H9 (cell line): ENCODE measurements at regions not wholly inside any gene's neighbourhood (a gene's known extent, or its start where the extent isn't known, plus 50 kb on each side); places are given as distances from the start of the nearest gene placed in this dataset.

Source experiments
- DNase-seq: peaks from one replicate; pipeline ENCODE4 v3.0.0-alpha.2; 2017
- H2AFZ ChIP-seq: one replicate; pipeline ENCODE4 v1.6.1; 2013; ENCODE audit warnings: mild to moderate bottlenecking, low read length, control low read depth, moderate library complexity
- H2AK5ac ChIP-seq: 2 replicates; pipeline ENCODE4 v1.6.1; 2013; ENCODE audit warnings: low read length, control low read depth, mixed read lengths; ENCODE audit not compliant: insufficient read length
- H2BK120ac ChIP-seq: one replicate; pipeline ENCODE4 v1.6.1; 2013; ENCODE audit warnings: low read depth, mild to moderate bottlenecking, low read length, control low read depth, inconsistent platforms; ENCODE audit not compliant: poor library complexity, severe bottlenecking
- H2BK12ac ChIP-seq: 2 replicates; pipeline ENCODE4 v1.6.1; 2013; ENCODE audit warnings: low read length, control low read depth, mixed read lengths, low read depth; ENCODE audit not compliant: insufficient read length
- H2BK15ac ChIP-seq: 2 replicates; pipeline ENCODE4 v1.6.1; 2013; ENCODE audit warnings: low read depth, low read length, control low read depth
- H2BK20ac ChIP-seq: one replicate; pipeline ENCODE4 v1.6.1; 2013; ENCODE audit warnings: low read depth, mild to moderate bottlenecking, low read length, control low read depth, inconsistent platforms; ENCODE audit not compliant: poor library complexity, severe bottlenecking
- H2BK5ac ChIP-seq: 2 replicates; pipeline ENCODE4 v1.6.1; 2013; ENCODE audit warnings: low read length, control low read depth, mixed read lengths; ENCODE audit not compliant: insufficient read length
- H3K14ac ChIP-seq: 2 replicates; pipeline ENCODE4 v1.6.1; 2013; ENCODE audit warnings: low read length, control low read depth; ENCODE audit not compliant: insufficient read depth
- H3K18ac ChIP-seq: 2 replicates; pipeline ENCODE4 v1.6.1; 2013; ENCODE audit warnings: low read depth, mild to moderate bottlenecking, mixed read lengths, low read length, control low read depth; ENCODE audit not compliant: insufficient read length
- H3K23ac ChIP-seq: 2 replicates; pipeline ENCODE4 v1.6.1; 2013; ENCODE audit warnings: low read length, control low read depth, mixed read lengths, low read depth; ENCODE audit not compliant: insufficient read length
- H3K23me2 ChIP-seq: 2 replicates; pipeline ENCODE4 v1.6.1; 2013; ENCODE audit warnings: low read depth, mild to moderate bottlenecking, mixed read lengths, low read length, control low read depth; ENCODE audit not compliant: insufficient read length, poor library complexity, severe bottlenecking
- H3K27ac ChIP-seq: 2 replicates; pipeline ENCODE4 v1.5.1; 2013; ENCODE audit warnings: low read length, control low read depth, mixed read lengths, low read depth; ENCODE audit not compliant: insufficient read length
- H3K27me3 ChIP-seq: 2 replicates; pipeline ENCODE4 v1.6.1; 2013; ENCODE audit warnings: low read length, control low read depth, inconsistent platforms; ENCODE audit not compliant: insufficient read depth
- H3K4ac ChIP-seq: 2 replicates; pipeline ENCODE4 v1.6.1; 2013; ENCODE audit warnings: low read depth, mild to moderate bottlenecking, control low read depth, inconsistent platforms, low read length, moderate library complexity
- H3K4me1 ChIP-seq: 2 replicates; pipeline ENCODE4 v1.6.1; 2013; ENCODE audit warnings: low read length, control low read depth, inconsistent platforms; ENCODE audit not compliant: insufficient read depth
- H3K4me2 ChIP-seq: 2 replicates; pipeline ENCODE4 v1.6.1; 2013; ENCODE audit warnings: low read length, control low read depth, mixed read lengths; ENCODE audit not compliant: insufficient read length, insufficient read depth
- H3K56ac ChIP-seq: 2 replicates; pipeline ENCODE4 v1.6.1; 2013; ENCODE audit warnings: low read depth, mild to moderate bottlenecking, mixed read lengths, low read length, control low read depth; ENCODE audit not compliant: insufficient read length
- H3K79me1 ChIP-seq: 2 replicates; pipeline ENCODE4 v1.6.1; 2013; ENCODE audit warnings: low read depth, mild to moderate bottlenecking, moderate library complexity, low read length, control low read depth, inconsistent platforms; ENCODE audit not compliant: insufficient read depth, poor library complexity, severe bottlenecking
- H3K79me2 ChIP-seq: 2 replicates; pipeline ENCODE4 v1.6.1; 2013; ENCODE audit warnings: low read length, control low read depth, inconsistent platforms; ENCODE audit not compliant: insufficient read depth
- H3K9ac ChIP-seq: 2 replicates; pipeline ENCODE4 v1.6.1; 2013; ENCODE audit warnings: low read length, control low read depth, mixed read lengths; ENCODE audit not compliant: insufficient read length; ENCODE audit errors: extremely low read depth
- H3K9me3 ChIP-seq: one replicate; pipeline ENCODE4 v1.6.1; 2013; ENCODE audit warnings: low read depth, low read length, inconsistent platforms; ENCODE audit not compliant: control insufficient read depth
- H3T11ph ChIP-seq: one replicate; pipeline ENCODE4 v1.6.1; 2013; ENCODE audit warnings: mild to moderate bottlenecking, low read length, control low read depth, inconsistent platforms
- H4K20me1 ChIP-seq: one replicate; pipeline ENCODE4 v1.6.1; 2013; ENCODE audit not compliant: control insufficient read depth, insufficient read length, insufficient read depth
- H4K5ac ChIP-seq: 2 replicates; pipeline ENCODE4 v1.6.1; 2013; ENCODE audit warnings: low read depth, mild to moderate bottlenecking, mixed read lengths, low read length, control low read depth; ENCODE audit not compliant: insufficient read length
- H4K8ac ChIP-seq: replicated peaks from 2 replicates; pipeline ENCODE4 v1.6.1; 2013; ENCODE audit warnings: low read length, control low read depth, mixed read lengths, low read depth; ENCODE audit not compliant: insufficient read length
- H4K91ac ChIP-seq: 2 replicates; pipeline ENCODE4 v1.6.1; 2013; ENCODE audit warnings: low read depth, mild to moderate bottlenecking, moderate library complexity, mixed read lengths, low read length, control low read depth; ENCODE audit not compliant: insufficient read length
- H3K27ac Mint-ChIP-seq, 3 experiments: 2 replicates in 2 of 3; 3 replicates in 1 of 3; pipeline ENCODE4 v1.8.0; 2020 to 2021; ENCODE audit warnings: mixed read lengths in 3 of 3, mild to moderate bottlenecking in 1 of 3, moderate library complexity in 1 of 3
- H3K27me3 Mint-ChIP-seq: 2 replicates; pipeline ENCODE4 v1.8.0; 2021; ENCODE audit warnings: low read depth, mild to moderate bottlenecking, moderate library complexity, mixed read lengths
- H3K36me3 Mint-ChIP-seq, 3 experiments: 2 replicates in 2 of 3; 3 replicates in 1 of 3; pipeline ENCODE4 v1.8.0; 2020 to 2021; ENCODE audit warnings: low read depth in 3 of 3, mixed read lengths in 3 of 3; ENCODE audit not compliant: insufficient read depth in 1 of 3
- H3K4me1 Mint-ChIP-seq, 2 experiments: 2 replicates each; pipeline ENCODE4 v1.8.0; 2020; ENCODE audit warnings: mixed read lengths in 2 of 2
- H3K4me3 Mint-ChIP-seq, 2 experiments: 2 replicates in 1 of 2; 3 replicates in 1 of 2; pipeline ENCODE4 v1.8.0; 2020 to 2021; ENCODE audit warnings: mild to moderate bottlenecking in 2 of 2, mixed read lengths in 2 of 2, moderate library complexity in 1 of 2
- H3K9me3 Mint-ChIP-seq, 2 experiments: 2 replicates in 1 of 2; 3 replicates in 1 of 2; pipeline ENCODE4 v1.8.0; 2020; ENCODE audit warnings: mild to moderate bottlenecking in 2 of 2, mixed read lengths in 2 of 2, moderate library complexity in 1 of 2
- CTCF ChIP-seq: fragments of 200-600 bp; sonication (generic); conservative IDR thresholded peaks from 3 replicates; pipeline ENCODE4 v1.8.0; 2021; ENCODE audit warnings: antibody characterized with exemption, mild to moderate bottlenecking
- WGBS: extraction: QIAGEN DNeasy Blood & Tissue Kit; methylation state at CpG from one replicate; pipeline ENCODE4 v1.1.7; 2013; ENCODE audit warnings: missing lambda C conversion rate, low lambda C conversion rate, mixed read lengths; ENCODE audit not compliant: insufficient read length; ENCODE audit errors: extremely low coverage; 5-methylcytosine and 5-hydroxymethylcytosine counted together

- H2BK120ac ChIP-seq, result no peak overlapping the region
- H3K23me2 ChIP-seq, result no peaks in the 10 kb centered on the region
- H3K14ac ChIP-seq, result no peak overlapping the region
- H3K9me3 ChIP-seq, result no peaks in the 10 kb centered on the region
- no peak overlapping the region for H2BK12ac ChIP-seq
- H3K4me1 ChIP-seq, result no peaks in the 10 kb centered on the region
- no peak overlapping the region for H3T11ph ChIP-seq
- no peaks in the 10 kb centered on the region for H3K79me1 ChIP-seq
- H4K91ac ChIP-seq, result no peak overlapping the region
- Mint-ChIP-seq H3K4me3 (no peak overlapping the region), H3K27ac (peak overlapping the region in 1 of 3 experiments; percentile 24; a peak in 1 of 7 replicates), H3K27me3 (no peaks in the 10 kb centered on the region), H3K36me3 (no peaks in the 10 kb centered on the region), H3K9me3 (no peaks in the 10 kb centered on the region), H3K4me1 (peaks cover 14% of the 10 kb centered on the region in 2 experiments)
- no peak overlapping the region for H2AK5ac ChIP-seq
- DNase-seq, result peak; percentile 47
- no peaks in the 10 kb centered on the region for H3K79me2 ChIP-seq
- H3K23ac ChIP-seq, result no peak overlapping the region
- H4K8ac ChIP-seq, result no peak overlapping the region
- no peaks in the 10 kb centered on the region for H4K20me1 ChIP-seq
- no peak overlapping the region for H3K56ac ChIP-seq
- H3K27me3 ChIP-seq, result no peaks in the 10 kb centered on the region; the same call in 1 of the 2 replicates
- no peak overlapping the region for H2BK15ac ChIP-seq
- H3K27ac ChIP-seq, result no peak overlapping the region
- no peak for TF ChIP-seq CTCF
- H2AFZ ChIP-seq, result no peak overlapping the region
- H3K4me2 ChIP-seq, result no peak overlapping the region
- H3K4ac ChIP-seq, result no peak overlapping the region
- no CpG with 5 or more reads among the region's 8 CpGs for WGBS
- H2BK5ac ChIP-seq, result no peak overlapping the region
- H3K18ac ChIP-seq, result no peak overlapping the region
- H2BK20ac ChIP-seq, result no peak overlapping the region
- H4K5ac ChIP-seq, result no peak overlapping the region
- no peak overlapping the region for H3K9ac ChIP-seq
Measured at GRCh38 chr15:62975515-62975914, 67.0 kb upstream of the TPM1 start.
